ENCODE measurements at regions not wholly inside any gene's neighbourhood (a gene's known extent, or its start where the extent isn't known, plus 50 kb on each side); places are given as distances from the start of the nearest gene placed in this dataset.

- no peak for DNase-seq (ENCODE audit: low read depth in 1 of 2, low spot score in 1 of 2)
These were observed 555.1 kb downstream of the BCL11A start for GRCh38 chr2:59998324-59998723.

GRCh38 chr2:59997371-59997770 is 556.1 kb downstream of the BCL11A start:
- DNase-seq (ENCODE audit: low read depth in 1 of 2, low spot score in 1 of 2), result no peak

GRCh38 chr2:59996855-59997254 is 556.6 kb downstream of the BCL11A start:
- no peak for DNase-seq (ENCODE audit: low read depth in 1 of 2, low spot score in 1 of 2)

- no peak for DNase-seq (ENCODE audit: low read depth in 1 of 2, low spot score in 1 of 2)
These were observed 559.7 kb downstream of the BCL11A start for GRCh38 chr2:59993726-59994125.

- DNase-seq (ENCODE audit: low read depth in 1 of 2, low spot score in 1 of 2), result no peak
These were observed 565.1 kb downstream of the BCL11A start for GRCh38 chr2:59988341-59988740.

GRCh38 chr2:59986511-59986910 is 566.9 kb downstream of the BCL11A start:
- no peak for DNase-seq (ENCODE audit: low read depth in 1 of 2, low spot score in 1 of 2)

- DNase-seq (ENCODE audit: low read depth in 1 of 2, low spot score in 1 of 2), result no peak
These were observed 567.5 kb downstream of the BCL11A start for GRCh38 chr2:59985923-59986322.

GRCh38 chr2:59974051-59974766 is 579.2 kb downstream of the BCL11A start:
- DNase-seq (ENCODE audit: low read depth in 1 of 2, low spot score in 1 of 2), result no peak

- DNase-seq (ENCODE audit: low read depth in 1 of 2, low spot score in 1 of 2), result no peak
These were observed 584.3 kb downstream of the BCL11A start for GRCh38 chr2:59969161-59969560.

GRCh38 chr2:59968441-59968840 is 585.0 kb downstream of the BCL11A start:
- no peak for DNase-seq (ENCODE audit: low read depth in 1 of 2, low spot score in 1 of 2)

GRCh38 chr2:59967691-59968090 is 585.8 kb downstream of the BCL11A start:
- no peak for DNase-seq (ENCODE audit: low read depth in 1 of 2, low spot score in 1 of 2)

GRCh38 chr2:59963157-59963556 is 590.3 kb downstream of the BCL11A start:
- DNase-seq (ENCODE audit: low read depth in 1 of 2, low spot score in 1 of 2), result no peak

GRCh38 chr2:59961746-59962145 is 591.7 kb downstream of the BCL11A start:
- DNase-seq (ENCODE audit: low read depth in 1 of 2, low spot score in 1 of 2), result no peak

- no peak for DNase-seq (ENCODE audit: low read depth in 1 of 2, low spot score in 1 of 2)
These were observed 593.5 kb downstream of the BCL11A start for GRCh38 chr2:59959944-59960343.

GRCh38 chr2:59957504-59957903 is 596.0 kb downstream of the BCL11A start:
- DNase-seq (ENCODE audit: low read depth in 1 of 2, low spot score in 1 of 2), result no peak

GRCh38 chr2:59956981-59957380 is 596.5 kb downstream of the BCL11A start:
- no peak for DNase-seq (ENCODE audit: low read depth in 1 of 2, low spot score in 1 of 2)

GRCh38 chr2:59947917-59948541 is 605.4 kb downstream of the BCL11A start:
- DNase-seq (ENCODE audit: low read depth in 1 of 2, low spot score in 1 of 2), result no peak

- no peak for DNase-seq (ENCODE audit: low read depth in 1 of 2, low spot score in 1 of 2)
These were observed 606.2 kb downstream of the BCL11A start for GRCh38 chr2:59947209-59947608.

GRCh38 chr2:59939236-59939635 is 614.2 kb downstream of the BCL11A start:
- no peak for DNase-seq (ENCODE audit: low read depth in 1 of 2, low spot score in 1 of 2)

GRCh38 chr2:59938181-59938580 is 615.3 kb downstream of the BCL11A start:
- DNase-seq (ENCODE audit: low read depth in 1 of 2, low spot score in 1 of 2), result no peak

- no peak for DNase-seq (ENCODE audit: low read depth in 1 of 2, low spot score in 1 of 2)
These were observed 617.4 kb downstream of the BCL11A start for GRCh38 chr2:59936048-59936447.

GRCh38 chr2:59935005-59935404 is 618.4 kb downstream of the BCL11A start:
- no peak for DNase-seq (ENCODE audit: low read depth in 1 of 2, low spot score in 1 of 2)

GRCh38 chr2:59933948-59934347 is 619.5 kb downstream of the BCL11A start:
- DNase-seq (ENCODE audit: low read depth in 1 of 2, low spot score in 1 of 2), result no peak

All from stimulated activated CD4-positive, alpha-beta T cell treated with anti-CD3 and anti-CD28 coated beads, Interleukin-15, amount 100 ng/mL, for 1 hour (primary cell).